Activated T-helper 1 cell treated with anti-CD3 and anti-CD28 coated beads, Interleukin-12 subunit alpha, Interleukin-12 subunit beta, Interleukin-2, Interleukin-4 antibody, amounts not matched to agents 30 ng/mL and 10 ng/mL and 1 ng/mL, durations not matched to agents 14 hours and 24 hours and 36 hours (primary cell): ENCODE measurements at regions not wholly inside any gene's neighbourhood (a gene's known extent, or its start where the extent isn't known, plus 50 kb on each side); places are given as distances from the start of the nearest gene placed in this dataset.

Experiments used
- DNase-seq: peaks from one replicate; pipeline ENCODE4 v3.0.0; 2021; ENCODE audit warnings: low spot score
- H3K27ac Mint-ChIP-seq: one replicate; pipeline ENCODE4 v1.8.0; 2021; ENCODE audit warnings: mild to moderate bottlenecking, mixed read lengths
- H3K27me3 Mint-ChIP-seq: one replicate; pipeline ENCODE4 v1.8.0; 2022; ENCODE audit warnings: mild to moderate bottlenecking, moderate library complexity, mixed read lengths; ENCODE audit not compliant: insufficient read depth
- H3K36me3 Mint-ChIP-seq: one replicate; pipeline ENCODE4 v1.8.0; 2021; ENCODE audit warnings: low read depth, mixed read lengths
- H3K4me1 Mint-ChIP-seq: one replicate; pipeline ENCODE4 v1.8.0; 2021; ENCODE audit warnings: low read depth, mixed read lengths
- H3K4me3 Mint-ChIP-seq: one replicate; pipeline ENCODE4 v1.8.0; 2021; ENCODE audit warnings: mild to moderate bottlenecking, moderate library complexity, mixed read lengths
- H3K9me3 Mint-ChIP-seq: one replicate; pipeline ENCODE4 v1.8.0; 2021; ENCODE audit warnings: mixed read lengths
- intact Hi-C: fragments of 100-400 bp; cut with micrococcal nuclease; formaldehyde crosslinking; loops from one replicate; pipeline ENCODE4 v1.15.1; 2024

DNA sequence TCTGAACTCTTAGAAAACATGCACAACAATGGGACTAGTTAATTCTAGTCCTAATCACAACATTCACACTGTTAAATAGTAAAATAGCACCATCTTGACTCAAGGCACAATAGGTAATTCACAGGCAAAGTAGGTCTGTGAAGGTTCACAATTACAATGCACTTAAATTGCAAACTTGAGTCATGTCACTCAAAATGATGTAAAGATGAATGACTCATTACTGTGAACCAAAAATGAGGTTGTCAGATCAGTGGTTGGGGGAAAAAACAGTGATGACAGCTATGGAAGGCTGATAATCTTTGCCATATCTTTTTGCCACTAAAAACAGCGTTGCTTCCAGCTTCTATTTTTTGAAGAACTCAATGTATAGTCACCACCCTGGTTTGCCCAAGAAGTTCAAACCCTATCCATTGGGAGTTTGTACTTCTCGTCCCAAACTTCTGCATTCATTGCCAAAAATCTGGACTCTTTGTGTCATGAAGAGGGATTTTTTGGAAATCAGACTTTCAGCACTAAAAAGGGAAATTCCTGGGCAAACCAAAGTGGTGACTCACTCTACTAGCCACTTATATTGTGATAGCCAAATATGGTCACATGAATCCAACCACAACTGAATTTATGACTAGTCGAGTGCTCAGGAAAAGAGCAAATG, 200.9 kb upstream of the TMTC4 start:
- Mint-ChIP-seq H3K4me1 (peaks cover 18% of the 10 kb centered on the region), H3K27ac (peak overlapping the region; percentile 41), H3K36me3 (peaks cover 1% of the 10 kb centered on the region), H3K27me3 (peaks cover 5% of the 10 kb centered on the region), H3K4me3 (no peak overlapping the region), H3K9me3 (peaks cover 8% of the 10 kb centered on the region)
- intact Hi-C loops = loop anchor here (2.0 to 5.0 kb wide), 3 partner anchors 201 to 752 kb away; partner anchors contain the start of genes GGACT and TMTC4
- peak; percentile 4 for DNase-seq

DNA sequence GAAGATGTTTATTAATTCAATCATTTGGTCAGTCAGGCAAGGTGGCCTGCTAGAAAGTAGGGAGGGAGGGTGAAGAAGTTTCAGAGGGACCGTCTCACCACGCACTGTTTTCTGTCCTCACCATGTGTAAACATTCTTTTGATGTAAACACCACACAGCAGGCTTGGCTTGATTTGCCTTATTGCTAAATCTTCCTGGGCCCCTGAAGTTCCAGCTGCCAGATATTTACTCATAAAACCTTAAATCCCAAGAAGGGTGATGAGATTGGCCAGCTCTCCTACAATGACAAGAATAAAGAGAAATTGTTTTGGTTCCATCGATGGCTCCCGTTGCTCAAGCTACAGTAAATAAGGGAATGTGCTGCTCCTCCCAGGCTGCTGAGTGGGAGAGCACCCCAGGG, 198.2 kb upstream of the TMTC4 start:
- H3K9me3 Mint-ChIP-seq = peaks cover 8% of the 10 kb centered on the region
- H3K4me1 Mint-ChIP-seq = peaks cover 18% of the 10 kb centered on the region
- H3K27me3 Mint-ChIP-seq = peaks cover 5% of the 10 kb centered on the region
- intact Hi-C loops = no loop called here
- H3K27ac Mint-ChIP-seq = no peak overlapping the region
- H3K36me3 Mint-ChIP-seq = peaks cover 1% of the 10 kb centered on the region
- no peak for DNase-seq
- H3K4me3 Mint-ChIP-seq = no peak overlapping the region

DNA sequence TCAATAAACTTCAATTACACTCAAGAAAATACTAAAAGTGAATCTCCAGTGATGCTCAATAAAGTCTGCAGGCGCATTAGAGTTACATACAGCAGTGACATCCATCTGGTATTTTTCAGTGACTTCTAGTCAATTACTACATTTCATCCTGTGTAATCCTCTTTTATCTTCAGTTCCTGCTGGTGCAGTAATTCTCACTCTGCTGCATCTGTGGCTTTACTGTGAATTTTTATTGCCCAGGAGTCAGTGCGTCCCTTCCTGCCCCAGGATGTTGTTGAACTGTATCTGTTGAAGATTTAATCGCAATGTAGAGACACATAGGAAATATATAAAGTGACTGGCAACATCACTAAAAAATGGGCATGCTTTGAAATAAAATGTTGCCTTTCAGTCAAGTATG, 196.3 kb upstream of the TMTC4 start:
- intact Hi-C loops = no loop called here
- no peak overlapping the region for H3K27ac Mint-ChIP-seq
- H3K4me3 Mint-ChIP-seq = no peak overlapping the region
- H3K9me3 Mint-ChIP-seq = peaks cover 15% of the 10 kb centered on the region
- no peaks in the 10 kb centered on the region for H3K36me3 Mint-ChIP-seq
- DNase-seq = no peak
- H3K27me3 Mint-ChIP-seq = peaks cover 5% of the 10 kb centered on the region
- H3K4me1 Mint-ChIP-seq = peaks cover 10% of the 10 kb centered on the region

DNA sequence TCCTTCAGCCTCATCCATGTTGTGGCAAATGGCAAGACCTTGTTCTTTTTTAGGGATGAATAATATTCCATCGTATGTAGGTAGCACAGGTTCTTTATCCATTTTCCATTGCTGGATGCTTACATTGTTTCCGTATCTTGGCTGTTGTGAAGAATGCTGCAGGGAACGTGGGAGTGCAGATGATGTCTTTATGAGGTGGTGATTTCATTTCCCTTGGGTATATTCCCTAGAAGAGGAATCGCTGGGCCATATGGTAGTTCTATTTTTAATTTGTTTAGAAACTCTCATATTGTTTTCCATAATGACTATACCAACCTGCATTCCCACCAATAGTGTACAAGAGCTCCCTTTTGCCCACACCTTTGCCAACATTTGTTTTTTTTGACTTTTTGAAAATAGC, 186.3 kb upstream of the TMTC4 start:
- H3K27ac Mint-ChIP-seq = no peak overlapping the region
- intact Hi-C loops = no loop called here
- no peak for DNase-seq
- H3K9me3 Mint-ChIP-seq = peaks cover 4% of the 10 kb centered on the region
- H3K27me3 Mint-ChIP-seq = peaks cover 6% of the 10 kb centered on the region
- H3K4me3 Mint-ChIP-seq = no peak overlapping the region
- no peaks in the 10 kb centered on the region for H3K4me1 Mint-ChIP-seq
- H3K36me3 Mint-ChIP-seq = no peaks in the 10 kb centered on the region

DNA sequence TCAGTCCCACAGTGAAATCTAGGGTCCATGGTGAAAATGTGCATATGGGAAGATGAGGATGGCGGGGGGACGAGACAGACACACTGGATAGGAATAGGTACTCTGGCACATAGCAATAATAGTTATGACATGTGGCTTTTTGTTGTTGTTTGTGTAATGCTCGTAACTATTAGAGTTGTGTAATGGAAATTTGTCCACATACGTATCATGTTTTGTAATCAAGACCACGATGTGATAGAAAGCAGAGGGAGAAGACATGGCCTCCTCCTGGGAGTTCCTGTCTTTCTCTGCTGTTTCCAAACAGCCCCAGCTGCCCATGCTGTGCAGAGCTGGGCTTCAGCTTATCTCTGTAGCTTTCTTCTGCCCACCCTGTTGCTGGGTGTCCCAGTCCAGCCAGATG, 185.3 kb upstream of the TMTC4 start:
- Mint-ChIP-seq H3K9me3 (no peaks in the 10 kb centered on the region), H3K27ac (no peak overlapping the region), H3K4me3 (no peak overlapping the region), H3K36me3 (no peaks in the 10 kb centered on the region), H3K27me3 (peaks cover 5% of the 10 kb centered on the region), H3K4me1 (no peaks in the 10 kb centered on the region)
- DNase-seq = no peak
- intact Hi-C loops = no loop called here

DNA sequence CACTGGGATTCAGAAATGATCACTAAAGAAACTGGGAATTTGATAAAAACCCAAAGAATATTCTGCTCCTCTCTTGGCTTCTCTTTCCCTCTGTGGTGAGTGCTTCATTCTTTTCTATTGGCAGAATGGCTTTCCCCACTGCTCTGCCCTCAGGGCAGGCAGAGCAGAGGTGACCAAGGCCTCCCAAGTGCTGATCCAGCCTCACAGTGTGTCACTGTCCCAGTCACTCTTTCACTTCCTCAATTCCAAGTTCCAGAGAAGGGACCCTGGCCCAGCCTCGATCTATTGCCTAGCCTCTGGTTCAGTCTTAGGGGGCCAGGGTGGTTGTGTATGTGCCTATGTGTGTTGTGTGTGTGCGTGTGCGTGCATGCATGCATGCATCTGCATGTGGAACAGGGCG, 180.6 kb upstream of the TMTC4 start:
- intact Hi-C loops = no loop called here
- DNase-seq = no peak
- H3K36me3 Mint-ChIP-seq = no peaks in the 10 kb centered on the region
- no peaks in the 10 kb centered on the region for H3K9me3 Mint-ChIP-seq
- H3K4me3 Mint-ChIP-seq = no peak overlapping the region
- no peak overlapping the region for H3K27ac Mint-ChIP-seq
- no peaks in the 10 kb centered on the region for H3K4me1 Mint-ChIP-seq
- H3K27me3 Mint-ChIP-seq = no peaks in the 10 kb centered on the region

DNA sequence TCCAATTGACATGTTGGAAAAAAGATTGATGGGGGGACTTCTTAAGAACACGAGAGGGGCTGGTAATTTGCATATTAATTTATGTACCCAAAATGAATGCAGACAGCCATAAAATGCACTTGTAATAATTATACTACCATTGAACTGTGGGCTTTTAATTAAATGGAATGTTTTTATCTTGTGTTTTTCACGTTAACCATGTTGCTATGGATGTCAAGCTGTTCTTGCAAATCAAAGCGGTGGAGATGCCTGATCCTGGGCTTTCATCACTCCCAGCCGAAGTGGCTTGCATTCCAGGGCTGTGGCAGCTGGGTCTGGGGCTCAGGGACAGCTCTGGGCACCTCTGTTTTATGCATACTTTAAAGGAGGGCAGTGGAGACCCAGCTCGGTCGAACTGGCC, 179.4 kb upstream of the TMTC4 start:
- no peaks in the 10 kb centered on the region for H3K9me3 Mint-ChIP-seq
- no peak overlapping the region for H3K4me3 Mint-ChIP-seq
- intact Hi-C loops = no loop called here
- no peak overlapping the region for H3K27ac Mint-ChIP-seq
- no peaks in the 10 kb centered on the region for H3K27me3 Mint-ChIP-seq
- no peaks in the 10 kb centered on the region for H3K4me1 Mint-ChIP-seq
- DNase-seq = no peak
- H3K36me3 Mint-ChIP-seq = no peaks in the 10 kb centered on the region

DNA sequence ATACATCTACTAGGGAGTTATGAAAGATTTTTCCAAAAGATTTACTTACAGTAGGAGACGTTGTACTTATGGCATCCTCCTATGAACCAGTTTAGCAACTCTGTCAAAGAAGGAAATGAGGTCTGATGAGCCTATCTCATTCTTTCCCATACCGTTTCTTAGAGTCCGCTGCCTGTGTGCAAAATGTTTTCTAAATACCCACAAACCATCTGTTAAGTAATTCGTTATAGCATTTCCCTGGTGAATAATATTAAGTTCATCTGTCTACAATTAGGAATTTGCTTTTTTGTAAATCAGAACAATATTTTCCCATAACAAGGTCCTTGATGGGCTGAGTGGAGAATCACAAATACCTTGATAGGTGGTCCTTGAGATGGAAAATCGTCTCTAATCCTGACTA, 178.8 kb upstream of the TMTC4 start:
- Mint-ChIP-seq H3K27ac (no peak overlapping the region), H3K27me3 (no peaks in the 10 kb centered on the region), H3K9me3 (no peaks in the 10 kb centered on the region), H3K4me3 (no peak overlapping the region), H3K4me1 (no peaks in the 10 kb centered on the region), H3K36me3 (no peaks in the 10 kb centered on the region)
- intact Hi-C loops = no loop called here
- DNase-seq = no peak

DNA sequence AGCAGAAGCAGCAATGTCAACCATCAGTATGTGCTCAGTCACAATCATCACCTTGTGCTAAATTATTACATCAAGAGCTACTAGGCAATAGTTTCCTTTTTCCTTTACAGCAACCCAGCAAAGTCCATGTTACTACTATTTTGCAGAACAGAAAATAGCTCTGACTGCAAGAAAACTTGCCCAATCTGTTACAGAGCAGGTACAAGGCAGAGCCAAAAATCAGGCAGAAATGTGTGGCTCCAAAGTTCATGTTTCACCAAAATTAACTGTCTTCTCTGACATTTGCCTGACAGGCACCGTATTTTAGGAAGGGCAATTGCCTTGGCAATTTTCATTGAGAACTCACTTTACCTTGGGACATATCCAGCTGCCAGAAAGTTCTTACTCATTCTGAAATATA, 177.6 kb upstream of the TMTC4 start:
- H3K36me3 Mint-ChIP-seq = no peaks in the 10 kb centered on the region
- H3K9me3 Mint-ChIP-seq = no peaks in the 10 kb centered on the region
- DNase-seq = no peak
- intact Hi-C loops = no loop called here
- no peaks in the 10 kb centered on the region for H3K4me1 Mint-ChIP-seq
- H3K27ac Mint-ChIP-seq = no peak overlapping the region
- no peaks in the 10 kb centered on the region for H3K27me3 Mint-ChIP-seq
- H3K4me3 Mint-ChIP-seq = no peak overlapping the region

DNA sequence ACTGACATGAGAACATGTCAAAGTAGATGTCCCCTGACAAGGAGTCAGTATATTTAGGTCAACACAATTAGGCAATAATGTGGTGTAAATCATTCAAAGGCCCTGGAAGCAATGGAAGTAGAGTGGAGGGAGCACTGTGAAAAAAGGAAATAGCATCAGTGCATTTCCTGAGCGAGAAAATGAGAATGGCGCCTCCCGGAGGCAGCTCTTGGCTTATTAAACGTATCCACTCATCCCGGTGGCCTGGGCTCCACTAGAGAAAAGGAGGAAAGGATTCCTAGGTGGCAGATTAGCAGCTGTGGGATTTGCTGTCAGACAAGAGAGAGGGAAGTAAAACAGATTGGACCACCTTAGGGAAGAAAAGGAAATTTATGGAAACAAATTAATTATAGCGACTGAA, 173.7 kb upstream of the TMTC4 start:
- Mint-ChIP-seq H3K9me3 (no peaks in the 10 kb centered on the region), H3K4me3 (no peak overlapping the region), H3K36me3 (no peaks in the 10 kb centered on the region), H3K27me3 (peaks cover 2% of the 10 kb centered on the region), H3K27ac (no peak overlapping the region), H3K4me1 (no peaks in the 10 kb centered on the region)
- intact Hi-C loops = no loop called here
- no peak for DNase-seq

DNA sequence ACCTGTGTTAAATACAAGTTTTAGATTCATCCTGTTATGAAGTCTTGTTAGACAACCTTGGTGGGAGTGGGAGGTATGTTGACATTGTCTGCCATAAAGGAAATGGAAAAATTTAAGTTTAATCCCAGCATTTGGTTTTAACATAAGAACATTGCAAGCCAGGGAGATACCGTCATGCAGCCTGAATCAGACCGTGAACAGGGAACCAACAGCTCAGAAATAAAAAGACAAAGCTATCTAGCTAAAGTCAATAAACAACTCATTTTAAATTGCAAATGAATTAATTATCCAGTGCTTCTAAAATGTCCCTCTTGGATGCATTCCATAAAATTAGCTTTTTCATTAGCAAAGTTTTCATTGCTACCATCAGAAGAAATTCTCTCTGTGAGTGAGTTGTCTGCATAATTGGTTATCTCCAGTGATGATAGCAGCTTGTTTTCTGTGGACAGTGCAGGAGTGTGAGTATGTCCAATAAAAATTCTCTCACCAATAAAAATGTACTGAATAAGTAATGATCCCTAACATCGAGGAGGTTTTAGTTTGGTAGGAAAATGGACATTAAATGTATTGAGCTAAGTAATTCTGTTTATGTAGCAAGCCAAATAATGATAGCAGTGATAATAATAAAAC, 170.6 kb upstream of the TMTC4 start:
- Mint-ChIP-seq H3K27ac (no peak overlapping the region), H3K4me1 (no peaks in the 10 kb centered on the region), H3K36me3 (no peaks in the 10 kb centered on the region), H3K27me3 (peaks cover 2% of the 10 kb centered on the region), H3K4me3 (no peak overlapping the region), H3K9me3 (no peaks in the 10 kb centered on the region)
- no peak for DNase-seq
- intact Hi-C loops = no loop called here

DNA sequence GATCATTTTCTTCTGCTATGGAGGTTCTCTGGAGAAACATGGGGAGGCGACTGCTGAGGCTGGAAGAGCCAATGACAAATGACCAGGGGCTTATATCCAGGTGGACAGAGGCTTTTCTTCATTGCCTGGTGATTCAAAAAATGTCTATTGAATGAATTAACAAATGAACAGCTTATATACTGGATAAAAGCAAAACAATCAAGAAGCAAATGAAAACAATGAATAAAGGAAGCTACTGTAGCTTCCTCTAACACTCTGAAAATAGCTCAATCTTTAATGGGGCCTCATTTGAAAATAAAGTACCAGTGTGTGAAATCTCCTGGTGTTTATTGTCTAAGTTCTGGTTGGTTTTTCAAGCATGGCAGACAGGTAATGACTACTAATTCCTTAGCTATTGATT, 167.5 kb upstream of the TMTC4 start:
- no peak for DNase-seq
- Mint-ChIP-seq H3K27me3 (peaks cover 2% of the 10 kb centered on the region), H3K4me1 (no peaks in the 10 kb centered on the region), H3K9me3 (no peaks in the 10 kb centered on the region), H3K36me3 (no peaks in the 10 kb centered on the region), H3K27ac (no peak overlapping the region), H3K4me3 (no peak overlapping the region)
- intact Hi-C loops = no loop called here

DNA sequence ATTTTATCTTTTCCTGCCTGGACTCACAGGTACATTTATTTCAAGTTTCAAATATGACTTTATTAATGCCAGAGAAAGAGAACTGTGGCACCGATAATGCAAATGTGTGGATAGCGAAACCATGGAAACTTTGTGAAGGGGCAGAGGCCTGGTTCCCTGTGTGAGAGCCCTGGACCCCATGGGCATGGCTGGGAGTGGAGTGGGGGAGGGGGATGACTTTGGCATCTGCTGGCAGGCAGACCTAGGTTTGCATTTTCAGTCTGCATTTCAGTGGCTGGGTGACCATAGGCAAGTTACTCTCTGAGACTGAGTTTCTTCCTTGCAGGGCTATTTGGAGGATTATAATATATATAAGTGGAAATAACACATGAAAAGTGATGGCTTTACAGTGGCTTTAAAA, 163.8 kb upstream of the TMTC4 start:
- Mint-ChIP-seq H3K27me3 (peaks cover 2% of the 10 kb centered on the region), H3K36me3 (no peaks in the 10 kb centered on the region), H3K27ac (no peak overlapping the region), H3K4me1 (no peaks in the 10 kb centered on the region), H3K4me3 (no peak overlapping the region), H3K9me3 (no peaks in the 10 kb centered on the region)
- no peak for DNase-seq
- intact Hi-C loops = no loop called here

DNA sequence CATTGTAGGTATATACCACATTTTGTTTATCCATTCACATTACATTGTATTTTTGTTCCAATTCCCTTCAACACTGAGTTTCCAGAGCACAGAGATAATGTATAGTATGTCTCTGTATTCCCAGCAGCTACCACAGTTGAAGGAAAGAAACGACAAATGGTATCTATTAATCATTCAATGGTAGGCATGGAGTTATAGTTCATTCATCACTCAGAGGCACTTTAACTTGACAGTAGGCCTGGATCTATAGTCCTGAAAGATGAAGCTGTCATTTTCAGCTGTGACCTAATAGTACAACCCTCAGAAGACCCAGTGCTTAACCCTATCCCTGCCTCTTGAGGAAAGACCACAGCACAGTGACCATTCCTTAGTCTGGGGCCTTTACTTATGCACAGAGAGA, 163.0 kb upstream of the TMTC4 start:
- Mint-ChIP-seq H3K27me3 (peaks cover 2% of the 10 kb centered on the region), H3K27ac (no peak overlapping the region), H3K4me3 (no peak overlapping the region), H3K4me1 (no peaks in the 10 kb centered on the region), H3K9me3 (no peaks in the 10 kb centered on the region), H3K36me3 (no peaks in the 10 kb centered on the region)
- intact Hi-C loops = no loop called here
- DNase-seq = no peak
